ENCODE measurements at regions not wholly inside any gene's neighbourhood (a gene's known extent, or its start where the extent isn't known, plus 50 kb on each side); places are given as distances from the start of the nearest gene placed in this dataset.

- TF ChIP-seq CTCF (conservative IDR thresholded peaks at IDR 0.05; ENCODE audit: low read depth, low read length) (no peak), EZH2phosphoT487 (IDR thresholded peaks at IDR 0.05; ENCODE audit: borderline replicate concordance, low read length) (no peak), EZH2 (IDR thresholded peaks at IDR 0.05; ENCODE audit: low read length, unreplicated experiment) (no peak)
Observed at GRCh38 chr3:178393824-178394223, 142.4 kb upstream of the KCNMB2 start.

All from PC-3 (cell line).